ENCODE measurements at regions not wholly inside any gene's neighbourhood (a gene's known extent, or its start where the extent isn't known, plus 50 kb on each side); places are given as distances from the start of the nearest gene placed in this dataset.

DNA sequence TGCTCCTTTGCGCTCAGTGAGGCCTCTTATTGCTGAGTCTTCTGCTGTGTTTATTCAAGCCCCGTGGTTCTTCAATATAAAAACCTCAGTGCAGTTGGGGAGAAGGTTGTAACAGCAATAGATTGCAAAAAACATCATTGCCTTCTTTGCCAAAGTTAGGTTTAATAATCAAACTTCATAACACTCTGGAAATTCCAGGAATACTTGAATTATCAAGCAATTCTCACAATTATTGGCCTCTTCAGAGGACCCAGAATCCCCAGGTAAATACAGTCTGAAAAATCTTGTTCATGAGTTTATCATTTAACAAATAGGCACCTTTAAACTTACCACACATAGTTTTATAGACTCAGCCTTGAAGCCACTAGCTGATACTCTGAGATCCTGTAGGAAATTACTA is 213.6 kb downstream of the OGFRL1 start:
- H4K20me1 ChIP-seq (ENCODE audit: insufficient read depth, low read length, poor library complexity, severe bottlenecking): no peaks in the 10 kb centered on the region
- H3F3A ChIP-seq (ENCODE audit: low read depth): no peaks in the 10 kb centered on the region
- H3K79me2 ChIP-seq (ENCODE audit: insufficient read depth, low read length): no peaks in the 10 kb centered on the region
- no peaks in the 10 kb centered on the region for H3K27me3 ChIP-seq (ENCODE audit: insufficient read depth, low read length, poor library complexity, severe bottlenecking)
- H3K9ac ChIP-seq (ENCODE audit: low read depth, low read length, poor library complexity, severe bottlenecking): no peak overlapping the region
- H3K4me1 ChIP-seq (ENCODE audit: insufficient read depth, low read length, poor library complexity, severe bottlenecking): no peaks in the 10 kb centered on the region
- no peak for TF ChIP-seq EZH2phosphoT487 (IDR thresholded peaks at IDR 0.05; ENCODE audit: borderline replicate concordance)
- TF ChIP-seq, protein P1, sequence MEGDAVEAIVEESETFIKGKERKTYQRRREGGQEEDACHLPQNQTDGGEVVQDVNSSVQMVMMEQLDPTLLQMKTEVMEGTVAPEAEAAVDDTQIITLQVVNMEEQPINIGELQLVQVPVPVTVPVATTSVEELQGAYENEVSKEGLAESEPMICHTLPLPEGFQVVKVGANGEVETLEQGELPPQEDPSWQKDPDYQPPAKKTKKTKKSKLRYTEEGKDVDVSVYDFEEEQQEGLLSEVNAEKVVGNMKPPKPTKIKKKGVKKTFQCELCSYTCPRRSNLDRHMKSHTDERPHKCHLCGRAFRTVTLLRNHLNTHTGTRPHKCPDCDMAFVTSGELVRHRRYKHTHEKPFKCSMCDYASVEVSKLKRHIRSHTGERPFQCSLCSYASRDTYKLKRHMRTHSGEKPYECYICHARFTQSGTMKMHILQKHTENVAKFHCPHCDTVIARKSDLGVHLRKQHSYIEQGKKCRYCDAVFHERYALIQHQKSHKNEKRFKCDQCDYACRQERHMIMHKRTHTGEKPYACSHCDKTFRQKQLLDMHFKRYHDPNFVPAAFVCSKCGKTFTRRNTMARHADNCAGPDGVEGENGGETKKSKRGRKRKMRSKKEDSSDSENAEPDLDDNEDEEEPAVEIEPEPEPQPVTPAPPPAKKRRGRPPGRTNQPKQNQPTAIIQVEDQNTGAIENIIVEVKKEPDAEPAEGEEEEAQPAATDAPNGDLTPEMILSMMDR (conservative IDR thresholded peaks at IDR 0.05; ENCODE audit: low read length): no peak
- H3K4me3 ChIP-seq (ENCODE audit: low read length, poor library complexity, severe bottlenecking): no peak overlapping the region
- no peaks in the 10 kb centered on the region for H3K9me2 ChIP-seq (replicated peaks; ENCODE audit: low read depth, low read length)
- H3K36me3 ChIP-seq (ENCODE audit: insufficient read depth, low read length): no peaks in the 10 kb centered on the region
- H2AFZ ChIP-seq (ENCODE audit: low read length): no peak overlapping the region
- no peak overlapping the region for H3K4me2 ChIP-seq (ENCODE audit: low read depth, low read length, poor library complexity, severe bottlenecking)
- no peaks in the 10 kb centered on the region for H3K9me3 ChIP-seq (ENCODE audit: insufficient read depth, low read depth, low read length)

DNA sequence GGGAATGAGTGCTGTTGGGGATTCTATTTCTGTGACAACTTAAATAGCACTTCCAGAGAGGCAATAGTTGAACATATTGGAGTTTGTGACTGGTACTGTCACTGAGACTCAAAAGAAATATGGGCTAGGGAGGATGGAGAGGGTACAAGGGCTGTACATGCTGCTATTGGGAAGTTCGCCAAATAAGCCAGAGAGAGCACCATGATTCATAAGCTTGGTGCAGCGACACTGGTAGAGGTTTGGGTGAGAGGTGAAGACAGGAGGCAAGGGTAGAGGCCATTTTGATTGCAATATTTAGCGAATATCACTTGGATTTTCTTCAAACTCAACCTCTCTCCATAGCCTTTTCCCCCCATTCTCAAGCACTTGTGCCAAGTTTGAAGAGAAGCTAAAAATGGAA is 214.3 kb downstream of the OGFRL1 start:
- Histone ChIP-seq H3K4me2 (ENCODE audit: low read depth, low read length, poor library complexity, severe bottlenecking) (no peak overlapping the region), H3K9ac (ENCODE audit: low read depth, low read length, poor library complexity, severe bottlenecking) (no peak overlapping the region), H3K4me3 (ENCODE audit: low read length, poor library complexity, severe bottlenecking) (no peak overlapping the region), H3F3A (ENCODE audit: low read depth) (no peaks in the 10 kb centered on the region), H3K27me3 (ENCODE audit: insufficient read depth, low read length, poor library complexity, severe bottlenecking) (no peaks in the 10 kb centered on the region), H3K36me3 (ENCODE audit: insufficient read depth, low read length) (no peaks in the 10 kb centered on the region), H3K9me3 (ENCODE audit: insufficient read depth, low read depth, low read length) (no peaks in the 10 kb centered on the region), H3K9me2 (replicated peaks; ENCODE audit: low read depth, low read length) (no peaks in the 10 kb centered on the region), H3K4me1 (ENCODE audit: insufficient read depth, low read length, poor library complexity, severe bottlenecking) (no peaks in the 10 kb centered on the region), H2AFZ (ENCODE audit: low read length) (no peak overlapping the region), H3K79me2 (ENCODE audit: insufficient read depth, low read length) (no peaks in the 10 kb centered on the region), H4K20me1 (ENCODE audit: insufficient read depth, low read length, poor library complexity, severe bottlenecking) (no peaks in the 10 kb centered on the region)
- TF ChIP-seq EZH2phosphoT487 (IDR thresholded peaks at IDR 0.05; ENCODE audit: borderline replicate concordance): no peak
- TF ChIP-seq, protein P1 (conservative IDR thresholded peaks at IDR 0.05; ENCODE audit: low read length): no peak

DNA sequence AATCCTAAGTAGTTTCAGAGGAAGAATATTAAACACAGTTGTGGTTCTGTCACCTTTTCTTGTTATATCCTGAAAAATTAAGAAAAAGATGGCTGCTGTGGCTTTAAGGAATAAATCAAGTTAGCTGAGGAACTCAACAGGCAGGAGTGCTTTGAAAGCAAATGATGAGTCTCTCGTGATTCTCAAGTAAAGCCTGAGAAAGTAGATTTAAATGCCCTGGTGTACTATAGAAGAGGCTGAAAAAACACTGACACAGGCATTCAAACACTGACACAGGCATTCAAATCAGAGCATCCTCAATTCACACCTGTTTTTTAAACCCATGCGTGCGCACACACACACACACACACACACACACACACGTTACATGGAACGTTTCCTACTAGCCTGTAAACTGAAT is 218.6 kb downstream of the OGFRL1 start:
- Histone ChIP-seq H3K4me3 (ENCODE audit: low read length, poor library complexity, severe bottlenecking) (no peak overlapping the region), H2AFZ (ENCODE audit: low read length) (no peak overlapping the region), H4K20me1 (ENCODE audit: insufficient read depth, low read length, poor library complexity, severe bottlenecking) (no peaks in the 10 kb centered on the region), H3F3A (ENCODE audit: low read depth) (no peaks in the 10 kb centered on the region), H3K9me3 (ENCODE audit: insufficient read depth, low read depth, low read length) (no peaks in the 10 kb centered on the region), H3K36me3 (ENCODE audit: insufficient read depth, low read length) (no peaks in the 10 kb centered on the region), H3K9ac (ENCODE audit: low read depth, low read length, poor library complexity, severe bottlenecking) (no peak overlapping the region), H3K4me1 (ENCODE audit: insufficient read depth, low read length, poor library complexity, severe bottlenecking) (no peaks in the 10 kb centered on the region), H3K4me2 (ENCODE audit: low read depth, low read length, poor library complexity, severe bottlenecking) (no peak overlapping the region), H3K9me2 (replicated peaks; ENCODE audit: low read depth, low read length) (no peaks in the 10 kb centered on the region), H3K27me3 (ENCODE audit: insufficient read depth, low read length, poor library complexity, severe bottlenecking) (no peaks in the 10 kb centered on the region), H3K79me2 (ENCODE audit: insufficient read depth, low read length) (no peaks in the 10 kb centered on the region)
- TF ChIP-seq, protein P1 (conservative IDR thresholded peaks at IDR 0.05; ENCODE audit: low read length): no peak
- TF ChIP-seq EZH2phosphoT487 (IDR thresholded peaks at IDR 0.05; ENCODE audit: borderline replicate concordance): no peak

Data from Loucy (cell line).